ENCODE measurements at regions not wholly inside any gene's neighbourhood (a gene's known extent, or its start where the extent isn't known, plus 50 kb on each side); places are given as distances from the start of the nearest gene placed in this dataset.

DNA sequence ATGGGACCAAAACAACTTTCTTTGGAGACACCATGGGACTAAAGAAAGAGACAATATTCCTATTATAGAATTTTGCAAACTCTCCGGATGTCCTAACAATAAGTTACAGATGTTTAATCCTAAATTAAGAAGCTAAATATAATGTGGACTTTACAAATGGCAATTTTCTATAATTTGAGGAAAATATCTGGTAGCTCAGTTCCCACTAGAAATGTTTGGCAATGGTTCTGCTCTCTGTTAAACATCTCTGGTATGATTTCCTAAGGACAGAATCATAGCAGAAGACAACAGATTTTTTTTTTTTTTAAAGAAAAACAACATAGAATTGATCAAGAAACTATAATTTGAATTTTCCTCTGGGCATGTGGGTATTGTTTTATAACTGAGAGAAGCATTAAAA lies 232.8 kb downstream of the ENC1 start:
- TF ChIP-seq, protein P1, sequence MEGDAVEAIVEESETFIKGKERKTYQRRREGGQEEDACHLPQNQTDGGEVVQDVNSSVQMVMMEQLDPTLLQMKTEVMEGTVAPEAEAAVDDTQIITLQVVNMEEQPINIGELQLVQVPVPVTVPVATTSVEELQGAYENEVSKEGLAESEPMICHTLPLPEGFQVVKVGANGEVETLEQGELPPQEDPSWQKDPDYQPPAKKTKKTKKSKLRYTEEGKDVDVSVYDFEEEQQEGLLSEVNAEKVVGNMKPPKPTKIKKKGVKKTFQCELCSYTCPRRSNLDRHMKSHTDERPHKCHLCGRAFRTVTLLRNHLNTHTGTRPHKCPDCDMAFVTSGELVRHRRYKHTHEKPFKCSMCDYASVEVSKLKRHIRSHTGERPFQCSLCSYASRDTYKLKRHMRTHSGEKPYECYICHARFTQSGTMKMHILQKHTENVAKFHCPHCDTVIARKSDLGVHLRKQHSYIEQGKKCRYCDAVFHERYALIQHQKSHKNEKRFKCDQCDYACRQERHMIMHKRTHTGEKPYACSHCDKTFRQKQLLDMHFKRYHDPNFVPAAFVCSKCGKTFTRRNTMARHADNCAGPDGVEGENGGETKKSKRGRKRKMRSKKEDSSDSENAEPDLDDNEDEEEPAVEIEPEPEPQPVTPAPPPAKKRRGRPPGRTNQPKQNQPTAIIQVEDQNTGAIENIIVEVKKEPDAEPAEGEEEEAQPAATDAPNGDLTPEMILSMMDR (IDR thresholded peaks at IDR 0.05; ENCODE audit: borderline replicate concordance, extremely low read depth, low read length, poor library complexity, severe bottlenecking): no peak
- no peak for TF ChIP-seq EZH2 (IDR thresholded peaks at IDR 0.05; ENCODE audit: borderline replicate concordance, low read depth, low read length, severe bottlenecking)
